Calu3 (cell line): ENCODE measurements at regions not wholly inside any gene's neighbourhood (a gene's known extent, or its start where the extent isn't known, plus 50 kb on each side); places are given as distances from the start of the nearest gene placed in this dataset.
"Not testable (repeated sequence)": the region's sequence is repeated elsewhere in the genome, so short reads cannot be mapped to it uniquely, and the experiment has no call there.

Experiments
- BruUV-seq: library from RNA; stranded (reverse); fragments of 400-500 nt; replicated peaks from 2 replicates; lab custom pipeline; 2021; lab: Mats Ljungman, UMichigan
- CTCF ChIA-PET: fragments of 300-600 bp; sonication (Branson Sonifier 250); formaldehyde crosslinking; loops from one replicate; lab custom pipeline; 2022; ENCODE audit warnings: antibody characterized with exemption; lab: Charles Lee
- DNase-seq: peaks from one replicate; pipeline ENCODE4 v3.0.0; 2022
- H3K27ac Mint-ChIP-seq: one replicate; pipeline ENCODE4 v1.8.0; 2022; ENCODE audit warnings: mixed read lengths; ENCODE audit not compliant: unreplicated experiment
- H3K27me3 Mint-ChIP-seq: one replicate; pipeline ENCODE4 v1.8.0; 2022; ENCODE audit warnings: mixed read lengths; ENCODE audit not compliant: unreplicated experiment
- H3K36me3 Mint-ChIP-seq: one replicate; pipeline ENCODE4 v1.8.0; 2022; ENCODE audit warnings: mild to moderate bottlenecking, moderate library complexity, mixed read lengths; ENCODE audit not compliant: insufficient read depth, unreplicated experiment
- H3K4me1 Mint-ChIP-seq: one replicate; pipeline ENCODE4 v1.8.0; 2022; ENCODE audit warnings: mild to moderate bottlenecking, low read depth, mixed read lengths; ENCODE audit not compliant: unreplicated experiment
- H3K4me3 Mint-ChIP-seq: one replicate; pipeline ENCODE4 v1.8.0; 2022; ENCODE audit warnings: mild to moderate bottlenecking, low read depth, moderate library complexity, mixed read lengths; ENCODE audit not compliant: unreplicated experiment
- H3K9me3 Mint-ChIP-seq: one replicate; pipeline ENCODE4 v1.8.0; 2022; ENCODE audit warnings: low read depth, mixed read lengths; ENCODE audit not compliant: unreplicated experiment
- intact Hi-C: fragments of 100-400 bp; cut with micrococcal nuclease; formaldehyde crosslinking; loops from one replicate; pipeline ENCODE4 v1.10.0; 2022; ENCODE audit not compliant: unreplicated experiment
- TF ChIP-seq, protein P1 (sequence below): fragments of 200-600 bp; IDR thresholded peaks from one replicate; pipeline ENCODE4 v1.8.0; 2022; ENCODE audit warnings: antibody characterized with exemption; ENCODE audit not compliant: unreplicated experiment

DNA sequence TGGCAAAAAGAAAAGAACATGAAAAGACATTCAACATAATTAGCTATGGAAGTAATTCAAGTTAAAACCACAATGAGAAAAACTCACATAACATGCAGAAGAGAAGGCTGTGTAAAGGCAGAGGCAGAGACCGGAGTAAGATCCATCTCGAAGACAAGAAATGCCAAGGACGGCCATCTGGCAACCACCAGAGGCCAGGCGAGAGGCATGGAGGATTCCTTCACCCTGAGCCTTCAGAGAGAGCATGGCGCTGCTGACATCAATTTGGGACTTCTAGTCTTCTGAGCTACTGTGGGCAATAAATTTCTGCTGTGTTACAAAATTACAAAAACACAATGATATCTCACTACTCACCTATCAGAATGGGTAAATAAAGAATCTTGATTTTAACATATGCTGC is 381.0 kb downstream of the TSHZ3 start:
- Mint-ChIP-seq H3K36me3 (no peaks in the 10 kb centered on the region), H3K27ac (no peak overlapping the region), H3K4me3 (no peak overlapping the region), H3K9me3 (peaks cover 24% of the 10 kb centered on the region), H3K27me3 (no peaks in the 10 kb centered on the region), H3K4me1 (no peaks in the 10 kb centered on the region)
- no peak for DNase-seq
- TF ChIP-seq, protein P1, sequence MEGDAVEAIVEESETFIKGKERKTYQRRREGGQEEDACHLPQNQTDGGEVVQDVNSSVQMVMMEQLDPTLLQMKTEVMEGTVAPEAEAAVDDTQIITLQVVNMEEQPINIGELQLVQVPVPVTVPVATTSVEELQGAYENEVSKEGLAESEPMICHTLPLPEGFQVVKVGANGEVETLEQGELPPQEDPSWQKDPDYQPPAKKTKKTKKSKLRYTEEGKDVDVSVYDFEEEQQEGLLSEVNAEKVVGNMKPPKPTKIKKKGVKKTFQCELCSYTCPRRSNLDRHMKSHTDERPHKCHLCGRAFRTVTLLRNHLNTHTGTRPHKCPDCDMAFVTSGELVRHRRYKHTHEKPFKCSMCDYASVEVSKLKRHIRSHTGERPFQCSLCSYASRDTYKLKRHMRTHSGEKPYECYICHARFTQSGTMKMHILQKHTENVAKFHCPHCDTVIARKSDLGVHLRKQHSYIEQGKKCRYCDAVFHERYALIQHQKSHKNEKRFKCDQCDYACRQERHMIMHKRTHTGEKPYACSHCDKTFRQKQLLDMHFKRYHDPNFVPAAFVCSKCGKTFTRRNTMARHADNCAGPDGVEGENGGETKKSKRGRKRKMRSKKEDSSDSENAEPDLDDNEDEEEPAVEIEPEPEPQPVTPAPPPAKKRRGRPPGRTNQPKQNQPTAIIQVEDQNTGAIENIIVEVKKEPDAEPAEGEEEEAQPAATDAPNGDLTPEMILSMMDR = no peak
- CTCF ChIA-PET = no interaction called here
- intact Hi-C loops = no loop called here
- no TSS peak for BruUV-seq

DNA sequence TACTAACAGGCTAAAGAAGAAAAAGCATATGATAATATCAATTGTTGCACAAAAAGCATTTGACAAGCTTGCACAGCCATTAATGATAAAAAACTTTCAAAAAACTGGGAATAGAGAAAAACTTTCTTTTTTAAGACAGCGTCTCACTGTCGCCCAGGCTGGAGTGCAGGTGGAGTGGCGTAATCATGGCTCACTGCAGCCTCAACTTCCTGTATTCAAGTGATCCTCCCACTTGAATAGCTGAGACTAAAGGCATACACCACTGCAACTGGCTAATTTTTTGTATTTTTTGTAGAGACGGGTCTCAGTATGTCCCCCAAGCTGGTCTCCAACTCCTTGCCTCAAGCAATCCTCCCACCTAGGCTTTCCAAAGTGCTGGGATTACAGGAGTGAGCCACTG is 382.8 kb downstream of the TSHZ3 start:
- no peaks in the 10 kb centered on the region for H3K36me3 Mint-ChIP-seq
- TF ChIP-seq, protein P1 = no peak
- no peaks in the 10 kb centered on the region for H3K27me3 Mint-ChIP-seq
- intact Hi-C loops = no loop called here
- H3K4me3 Mint-ChIP-seq = no peak overlapping the region
- no peak overlapping the region for H3K27ac Mint-ChIP-seq
- no TSS peak for BruUV-seq
- H3K9me3 Mint-ChIP-seq = peaks cover 24% of the 10 kb centered on the region
- CTCF ChIA-PET = no interaction called here
- DNase-seq = no peak
- H3K4me1 Mint-ChIP-seq = no peaks in the 10 kb centered on the region

DNA sequence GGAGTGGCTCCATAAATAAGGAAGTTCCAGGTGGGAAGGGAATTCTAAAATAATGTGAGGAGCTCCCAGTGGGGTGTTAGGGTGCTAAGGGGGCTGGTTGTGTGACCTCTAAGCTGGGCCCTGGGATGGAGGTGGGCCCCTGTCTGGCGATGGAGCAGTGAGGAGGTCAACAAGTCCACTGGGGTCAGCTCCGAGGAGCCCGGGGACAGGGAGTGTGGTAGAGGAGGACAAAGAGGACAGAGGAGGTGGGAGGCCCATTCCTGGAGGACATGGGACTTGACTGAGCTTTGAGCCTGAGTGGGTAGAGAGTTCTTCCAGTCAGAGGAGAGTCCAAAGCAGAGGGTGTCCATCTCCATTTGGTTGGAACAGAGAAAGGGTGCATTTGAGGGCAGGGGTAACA is 390.2 kb downstream of the TSHZ3 start:
- Mint-ChIP-seq H3K36me3 (no peaks in the 10 kb centered on the region), H3K27ac (no peak overlapping the region), H3K4me1 (no peaks in the 10 kb centered on the region), H3K27me3 (no peaks in the 10 kb centered on the region), H3K9me3 (peaks cover 20% of the 10 kb centered on the region), H3K4me3 (no peak overlapping the region)
- intact Hi-C loops = no loop called here
- CTCF ChIA-PET = no interaction called here
- DNase-seq = no peak
- TF ChIP-seq, protein P1 = no peak
- no TSS peak for BruUV-seq

DNA sequence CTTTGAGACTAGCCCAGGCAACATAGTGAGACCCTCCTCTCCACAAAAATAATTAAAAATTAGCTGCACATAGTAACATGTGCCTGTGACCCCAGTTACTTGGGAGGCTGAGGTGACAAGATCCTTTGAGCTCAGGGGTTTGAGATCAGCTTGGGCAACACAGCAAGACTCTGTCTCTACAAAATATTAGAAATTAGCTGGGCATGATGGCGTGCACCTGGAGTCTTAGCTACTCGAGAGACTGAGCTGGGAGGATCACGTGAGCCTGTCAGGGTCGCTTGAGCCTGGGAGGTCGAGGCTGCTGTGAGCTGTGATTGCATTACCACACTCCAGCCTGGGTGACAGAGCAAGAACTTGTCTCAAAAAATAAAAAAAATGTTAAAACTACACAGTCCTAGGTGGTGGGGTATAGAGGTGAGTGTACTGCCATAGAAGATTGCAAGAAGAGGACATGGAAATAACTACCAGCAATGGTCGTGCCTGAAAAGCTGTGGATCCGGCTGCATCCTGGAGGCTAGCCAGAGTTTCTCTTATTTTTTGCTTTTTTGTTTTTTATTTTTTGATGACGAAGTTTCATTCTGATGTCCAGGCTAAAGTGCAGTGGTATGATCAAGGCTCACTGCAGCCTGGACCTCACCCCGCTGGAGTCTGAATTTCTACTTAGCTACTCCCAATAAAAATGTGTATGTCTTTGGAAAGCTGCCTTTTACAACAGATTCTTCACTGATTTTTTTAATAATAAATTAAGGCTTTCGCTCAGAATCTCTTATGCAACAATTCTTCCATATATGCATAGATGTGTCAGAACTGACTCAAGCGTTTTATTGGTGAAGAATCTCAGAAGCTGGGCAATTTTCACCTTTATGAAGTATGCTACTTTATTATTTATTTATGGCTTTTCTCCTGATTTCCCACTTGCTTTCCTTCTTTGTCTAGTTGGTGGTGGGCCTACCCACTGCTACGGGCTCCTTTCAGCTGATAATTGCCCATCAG is 393.8 kb downstream of the TSHZ3 start:
- no peak overlapping the region for H3K27ac Mint-ChIP-seq
- TF ChIP-seq, protein P1 = no peak
- no peak for DNase-seq
- no peaks in the 10 kb centered on the region for H3K4me1 Mint-ChIP-seq
- intact Hi-C loops = no loop called here
- no peaks in the 10 kb centered on the region for H3K36me3 Mint-ChIP-seq
- no TSS peak for BruUV-seq
- H3K4me3 Mint-ChIP-seq = no peak overlapping the region
- CTCF ChIA-PET = no interaction called here
- no peaks in the 10 kb centered on the region for H3K27me3 Mint-ChIP-seq
- H3K9me3 Mint-ChIP-seq = peaks cover 13% of the 10 kb centered on the region

DNA sequence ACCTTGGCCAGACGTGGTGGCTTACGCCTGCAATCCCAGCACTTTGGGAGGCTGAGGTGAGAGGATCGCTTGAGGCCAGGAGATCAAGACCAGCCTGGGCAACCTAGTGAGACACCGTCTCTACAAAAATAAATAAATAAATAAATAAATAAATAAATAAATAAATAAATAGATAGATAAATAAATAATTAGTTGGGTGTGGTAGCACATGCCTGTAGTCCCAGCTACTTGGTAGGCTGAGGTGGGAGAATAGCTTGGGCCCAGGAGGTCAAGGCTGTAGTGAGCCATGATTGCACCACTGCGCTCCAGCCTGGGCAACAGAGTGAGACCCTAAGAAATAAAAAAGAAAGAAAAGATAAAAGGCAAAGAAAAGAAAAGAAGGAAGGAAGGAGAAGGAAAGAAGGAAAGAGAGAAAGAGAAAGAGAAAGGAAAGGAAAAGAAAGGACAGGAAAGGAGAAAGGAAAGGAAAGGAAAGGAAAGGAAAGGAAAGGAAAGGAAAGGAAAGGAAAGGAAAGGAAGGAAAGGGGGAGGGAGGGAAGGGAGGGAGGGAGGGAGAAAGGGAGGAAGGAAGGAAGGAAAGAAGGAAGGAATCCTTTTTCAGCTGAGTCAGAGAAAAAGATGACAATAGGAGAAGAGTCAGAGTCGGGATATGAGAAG is 404.8 kb downstream of the TSHZ3 start:
- CTCF ChIA-PET, H3K4me3 Mint-ChIP-seq, H3K36me3 Mint-ChIP-seq, H3K4me1 Mint-ChIP-seq, DNase-seq, intact Hi-C loops, H3K27me3 Mint-ChIP-seq, H3K27ac Mint-ChIP-seq, BruUV-seq, H3K9me3 Mint-ChIP-seq: not testable (repeated sequence)
